Peyer's patch (tissue), 4 donors: ENCODE measurements at regions not wholly inside any gene's neighbourhood (a gene's known extent, or its start where the extent isn't known, plus 50 kb on each side); places are given as distances from the start of the nearest gene placed in this dataset.

Source experiments
- CTCF ChIP-seq, 6 experiments: fragments of 450-650 bp in 4 of 6; fragments of 200-600 bp in 2 of 6; sonication (generic) in 1 of 6; IDR thresholded peaks; one replicate each; pipeline ENCODE4 v1.5.1; 2017 to 2019; ENCODE audit warnings: antibody characterized with exemption in 6 of 6, mild to moderate bottlenecking in 3 of 6, moderate library complexity in 1 of 6
- POLR2A ChIP-seq, 2 donors: fragments of 450-650 bp; IDR thresholded peaks; one replicate each; pipeline ENCODE4 v1.5.1; 2017; ENCODE audit warnings: antibody characterized with exemption in 2 of 2, mild to moderate bottlenecking in 2 of 2, moderate library complexity in 2 of 2

- no peak for TF ChIP-seq POLR2A (IDR thresholded peaks at IDR 0.05)
- no peak for TF ChIP-seq CTCF (IDR thresholded peaks at IDR 0.05)
Measured at GRCh38 chr12:124243936-124244335, 51.0 kb upstream of the RFLNA start.
